OCI-LY3 (cell line): ENCODE measurements at regions not wholly inside any gene's neighbourhood (a gene's known extent, or its start where the extent isn't known, plus 50 kb on each side); places are given as distances from the start of the nearest gene placed in this dataset.

Experiments
- EZH2phosphoT487 ChIP-seq: fragments of 200-600 bp; shearing (Covaris generic); IDR thresholded peaks from 2 replicates; pipeline ENCODE4 v1.6.1; 2018; ENCODE audit warnings: antibody characterized with exemption, mixed run types, low read depth
- TF ChIP-seq, protein P1 (sequence below): fragments of 200-600, 300-600 bp; sonication (generic); IDR thresholded peaks from 2 replicates; pipeline ENCODE4 v1.5.1; 2014; ENCODE audit warnings: antibody characterized with exemption, low read length, low read depth

DNA sequence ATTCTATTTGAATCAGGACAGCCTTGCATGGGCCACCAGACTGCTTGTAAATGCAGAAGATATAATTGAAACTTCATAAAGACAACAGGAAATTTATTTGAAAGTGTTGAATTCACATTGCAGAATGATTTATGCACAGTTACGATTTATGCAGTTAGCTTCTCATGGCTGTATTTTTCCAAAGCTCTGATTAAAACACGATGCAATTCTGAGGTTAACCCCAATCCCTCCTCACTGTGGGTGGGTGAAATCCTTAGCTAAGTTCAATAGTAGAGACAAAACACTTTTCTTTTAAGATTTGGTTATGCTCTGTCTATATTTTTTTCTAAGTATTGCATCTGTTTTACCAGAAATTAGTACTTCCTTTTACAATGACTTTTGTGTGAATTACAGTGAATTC, 728.8 kb upstream of the IGFBP3 start:
- TF ChIP-seq, protein P1, sequence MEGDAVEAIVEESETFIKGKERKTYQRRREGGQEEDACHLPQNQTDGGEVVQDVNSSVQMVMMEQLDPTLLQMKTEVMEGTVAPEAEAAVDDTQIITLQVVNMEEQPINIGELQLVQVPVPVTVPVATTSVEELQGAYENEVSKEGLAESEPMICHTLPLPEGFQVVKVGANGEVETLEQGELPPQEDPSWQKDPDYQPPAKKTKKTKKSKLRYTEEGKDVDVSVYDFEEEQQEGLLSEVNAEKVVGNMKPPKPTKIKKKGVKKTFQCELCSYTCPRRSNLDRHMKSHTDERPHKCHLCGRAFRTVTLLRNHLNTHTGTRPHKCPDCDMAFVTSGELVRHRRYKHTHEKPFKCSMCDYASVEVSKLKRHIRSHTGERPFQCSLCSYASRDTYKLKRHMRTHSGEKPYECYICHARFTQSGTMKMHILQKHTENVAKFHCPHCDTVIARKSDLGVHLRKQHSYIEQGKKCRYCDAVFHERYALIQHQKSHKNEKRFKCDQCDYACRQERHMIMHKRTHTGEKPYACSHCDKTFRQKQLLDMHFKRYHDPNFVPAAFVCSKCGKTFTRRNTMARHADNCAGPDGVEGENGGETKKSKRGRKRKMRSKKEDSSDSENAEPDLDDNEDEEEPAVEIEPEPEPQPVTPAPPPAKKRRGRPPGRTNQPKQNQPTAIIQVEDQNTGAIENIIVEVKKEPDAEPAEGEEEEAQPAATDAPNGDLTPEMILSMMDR: no peak
- no peak for TF ChIP-seq EZH2phosphoT487
